HG03103 (cell line): ENCODE measurements at regions not wholly inside any gene's neighbourhood (a gene's known extent, or its start where the extent isn't known, plus 50 kb on each side); places are given as distances from the start of the nearest gene placed in this dataset.
"Not testable (repeated sequence)": the region's sequence is repeated elsewhere in the genome, so short reads cannot be mapped to it uniquely, and the experiment has no call there.

ENCODE experiments used
- ATAC-seq: cut with Tn5 transposase; IDR thresholded peaks from one replicate; pipeline ENCODE4 v1.9.1; 2021; ENCODE audit warnings: low read depth; ENCODE audit not compliant: unreplicated experiment

- ATAC-seq: no peak
Measured at GRCh38 chr16:80100186-80100585, 440.6 kb upstream of the DYNLRB2 start.

- no peak for ATAC-seq
Measured at GRCh38 chr16:80097098-80097497, 443.7 kb upstream of the DYNLRB2 start.

GRCh38 chr16:80092681-80093080 lies 448.1 kb upstream of the DYNLRB2 start:
- no peak for ATAC-seq

GRCh38 chr16:80091453-80091852 lies 449.3 kb upstream of the DYNLRB2 start:
- not testable (repeated sequence) for ATAC-seq

- no peak for ATAC-seq
Measured at GRCh38 chr16:80085606-80086005, 455.2 kb upstream of the DYNLRB2 start.

GRCh38 chr16:80084614-80085013 lies 456.2 kb upstream of the DYNLRB2 start:
- ATAC-seq: no peak

- ATAC-seq: no peak
Measured at GRCh38 chr16:80084163-80084562, 456.6 kb upstream of the DYNLRB2 start.

GRCh38 chr16:80082906-80083305 lies 457.9 kb upstream of the DYNLRB2 start:
- ATAC-seq: no peak

- no peak for ATAC-seq
Measured at GRCh38 chr16:80081846-80082245, 458.9 kb upstream of the DYNLRB2 start.

GRCh38 chr16:80080287-80080851 lies 460.4 kb upstream of the DYNLRB2 start:
- ATAC-seq: no peak

- ATAC-seq: no peak
Measured at GRCh38 chr16:80079072-80079471, 461.7 kb upstream of the DYNLRB2 start.

GRCh38 chr16:80077696-80078095 lies 463.1 kb upstream of the DYNLRB2 start:
- ATAC-seq: no peak

GRCh38 chr16:80074329-80074728 lies 466.5 kb upstream of the DYNLRB2 start:
- no peak for ATAC-seq

GRCh38 chr16:80071964-80072456 lies 468.8 kb upstream of the DYNLRB2 start:
- ATAC-seq: no peak

- no peak for ATAC-seq
Measured at GRCh38 chr16:80066805-80067580, 466.5 kb upstream of the MAF start.

GRCh38 chr16:80065541-80065940 lies 465.0 kb upstream of the MAF start:
- no peak for ATAC-seq

- ATAC-seq: no peak
Measured at GRCh38 chr16:80063713-80064069, 463.2 kb upstream of the MAF start.

- no peak for ATAC-seq
Measured at GRCh38 chr16:80063031-80063712, 462.6 kb upstream of the MAF start.

GRCh38 chr16:80062361-80063030 lies 462.0 kb upstream of the MAF start:
- no peak for ATAC-seq

GRCh38 chr16:80060470-80060869 lies 459.9 kb upstream of the MAF start:
- ATAC-seq: no peak

GRCh38 chr16:80059836-80060235 lies 459.3 kb upstream of the MAF start:
- no peak for ATAC-seq
